ENCODE measurements at regions not wholly inside any gene's neighbourhood (a gene's known extent, or its start where the extent isn't known, plus 50 kb on each side); places are given as distances from the start of the nearest gene placed in this dataset.

- Histone ChIP-seq H2AFZ (ENCODE audit: low read length) (no peak overlapping the region), H4K20me1 (ENCODE audit: control insufficient read depth, insufficient read depth, insufficient read length) (no peaks in the 10 kb centered on the region), H3K79me2 (ENCODE audit: insufficient read depth, low read length) (no peaks in the 10 kb centered on the region), H3T11ph (ENCODE audit: low read length) (no peak overlapping the region), H4K5ac (ENCODE audit: insufficient read length, low read depth, low read length) (no peak overlapping the region), H2BK120ac (ENCODE audit: low read depth, low read length, poor library complexity, severe bottlenecking) (no peak overlapping the region), H2BK12ac (ENCODE audit: insufficient read length, low read depth, low read length) (no peak overlapping the region), H3K14ac (ENCODE audit: insufficient read depth, low read length) (no peak overlapping the region), H2BK5ac (ENCODE audit: insufficient read length, low read length) (no peak overlapping the region), H3K9ac (ENCODE audit: extremely low read depth, insufficient read length, low read length) (no peak overlapping the region), H3K23ac (ENCODE audit: insufficient read length, low read depth, low read length) (no peak overlapping the region), H4K91ac (ENCODE audit: insufficient read length, low read depth, low read length) (no peak overlapping the region), H4K8ac (replicated peaks; ENCODE audit: insufficient read length, low read depth, low read length) (no peak overlapping the region), H3K27me3 (ENCODE audit: insufficient read depth, low read length) (no peaks in the 10 kb centered on the region), H3K4me1 (ENCODE audit: insufficient read depth, low read length) (no peaks in the 10 kb centered on the region; the same call in 1 of the 2 replicates), H3K4me2 (ENCODE audit: insufficient read depth, insufficient read length, low read length) (no peak overlapping the region), H3K27ac (ENCODE audit: insufficient read length, low read depth, low read length) (no peak overlapping the region), H3K9me3 (ENCODE audit: control insufficient read depth, low read depth, low read length) (peaks cover 9% of the 10 kb centered on the region), H3K4ac (ENCODE audit: low read depth, low read length) (no peak overlapping the region), H2BK15ac (ENCODE audit: low read depth, low read length) (no peak overlapping the region), H2BK20ac (ENCODE audit: low read depth, low read length, poor library complexity, severe bottlenecking) (no peak overlapping the region), H3K79me1 (ENCODE audit: insufficient read depth, low read depth, low read length, poor library complexity, severe bottlenecking) (no peaks in the 10 kb centered on the region), H3K56ac (ENCODE audit: insufficient read length, low read depth, low read length) (no peak overlapping the region), H3K23me2 (ENCODE audit: insufficient read length, low read depth, low read length, poor library complexity, severe bottlenecking) (no peaks in the 10 kb centered on the region), H3K18ac (ENCODE audit: insufficient read length, low read depth, low read length) (no peak overlapping the region), H2AK5ac (ENCODE audit: insufficient read length, low read length) (no peak overlapping the region)
- no peak for DNase-seq
- Mint-ChIP-seq H3K4me3 (no peak overlapping the region), H3K36me3 (ENCODE audit: insufficient read depth in 1 of 3, low read depth in 3 of 3) (peaks cover 7 to 10% (median 8%) of the 10 kb centered on the region in 3 experiments), H3K4me1 (peaks cover 21 to 29% of the 10 kb centered on the region in 2 experiments), H3K27ac (no peak overlapping the region), H3K27me3 (ENCODE audit: low read depth) (peaks cover 7% of the 10 kb centered on the region; the same call in 1 of the 2 replicates), H3K9me3 (peaks cover 11 to 14% of the 10 kb centered on the region in 2 experiments)
- TF ChIP-seq, protein P1, sequence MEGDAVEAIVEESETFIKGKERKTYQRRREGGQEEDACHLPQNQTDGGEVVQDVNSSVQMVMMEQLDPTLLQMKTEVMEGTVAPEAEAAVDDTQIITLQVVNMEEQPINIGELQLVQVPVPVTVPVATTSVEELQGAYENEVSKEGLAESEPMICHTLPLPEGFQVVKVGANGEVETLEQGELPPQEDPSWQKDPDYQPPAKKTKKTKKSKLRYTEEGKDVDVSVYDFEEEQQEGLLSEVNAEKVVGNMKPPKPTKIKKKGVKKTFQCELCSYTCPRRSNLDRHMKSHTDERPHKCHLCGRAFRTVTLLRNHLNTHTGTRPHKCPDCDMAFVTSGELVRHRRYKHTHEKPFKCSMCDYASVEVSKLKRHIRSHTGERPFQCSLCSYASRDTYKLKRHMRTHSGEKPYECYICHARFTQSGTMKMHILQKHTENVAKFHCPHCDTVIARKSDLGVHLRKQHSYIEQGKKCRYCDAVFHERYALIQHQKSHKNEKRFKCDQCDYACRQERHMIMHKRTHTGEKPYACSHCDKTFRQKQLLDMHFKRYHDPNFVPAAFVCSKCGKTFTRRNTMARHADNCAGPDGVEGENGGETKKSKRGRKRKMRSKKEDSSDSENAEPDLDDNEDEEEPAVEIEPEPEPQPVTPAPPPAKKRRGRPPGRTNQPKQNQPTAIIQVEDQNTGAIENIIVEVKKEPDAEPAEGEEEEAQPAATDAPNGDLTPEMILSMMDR (conservative IDR thresholded peaks at IDR 0.05) = no peak
- no CpG with 5 or more reads among the region's 7 CpGs for WGBS (ENCODE audit: extremely low coverage, insufficient read length, low lambda C conversion rate)
Observed at GRCh38 chr16:85539084-85539483, 74.0 kb upstream of the GSE1 start.

Measured in H9 (cell line).